GM19035 (cell line): ENCODE measurements at regions not wholly inside any gene's neighbourhood (a gene's known extent, or its start where the extent isn't known, plus 50 kb on each side); places are given as distances from the start of the nearest gene placed in this dataset.

ENCODE experiments used
- ATAC-seq: cut with Tn5 transposase; IDR thresholded peaks from one replicate; pipeline ENCODE4 v1.9.1; 2021; ENCODE audit not compliant: unreplicated experiment

GRCh38 chr21:16775076-16775475, 737.8 kb upstream of the CXADR start:
- ATAC-seq, result no peak

GRCh38 chr21:16777041-16777720, 735.7 kb upstream of the CXADR start:
- ATAC-seq, result no peak

GRCh38 chr21:16788584-16788983, 724.3 kb upstream of the CXADR start:
- ATAC-seq, result no peak

GRCh38 chr21:16789636-16790035, 723.2 kb upstream of the CXADR start:
- ATAC-seq, result no peak

GRCh38 chr21:16792101-16792500, 720.7 kb upstream of the CXADR start:
- ATAC-seq, result no peak

- ATAC-seq, result no peak
These were observed 717.9 kb upstream of the CXADR start for GRCh38 chr21:16794950-16795349.

- no peak for ATAC-seq
These were observed 716.1 kb upstream of the CXADR start for GRCh38 chr21:16796776-16797175.

GRCh38 chr21:16797540-16797939, 715.3 kb upstream of the CXADR start:
- ATAC-seq, result no peak

DNA sequence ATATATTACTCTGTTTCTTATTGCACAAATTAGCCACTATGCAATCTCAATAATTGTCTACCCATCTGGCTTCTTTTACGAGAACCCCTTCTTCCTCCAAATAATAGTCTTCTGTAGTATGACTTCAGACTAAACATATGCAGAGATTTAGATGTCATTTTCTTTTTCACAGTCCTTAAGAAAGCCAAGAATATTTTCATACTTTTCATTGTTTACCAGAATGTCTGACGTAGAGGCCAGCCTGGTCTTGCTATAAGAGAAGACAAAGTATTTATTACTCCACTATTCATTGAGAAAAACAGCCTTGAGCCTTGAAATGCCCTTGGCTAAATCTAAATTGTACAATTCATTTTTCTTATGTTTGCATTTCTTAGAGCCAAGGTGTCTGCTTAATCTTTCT, 714.9 kb upstream of the CXADR start:
- no peak for ATAC-seq

DNA sequence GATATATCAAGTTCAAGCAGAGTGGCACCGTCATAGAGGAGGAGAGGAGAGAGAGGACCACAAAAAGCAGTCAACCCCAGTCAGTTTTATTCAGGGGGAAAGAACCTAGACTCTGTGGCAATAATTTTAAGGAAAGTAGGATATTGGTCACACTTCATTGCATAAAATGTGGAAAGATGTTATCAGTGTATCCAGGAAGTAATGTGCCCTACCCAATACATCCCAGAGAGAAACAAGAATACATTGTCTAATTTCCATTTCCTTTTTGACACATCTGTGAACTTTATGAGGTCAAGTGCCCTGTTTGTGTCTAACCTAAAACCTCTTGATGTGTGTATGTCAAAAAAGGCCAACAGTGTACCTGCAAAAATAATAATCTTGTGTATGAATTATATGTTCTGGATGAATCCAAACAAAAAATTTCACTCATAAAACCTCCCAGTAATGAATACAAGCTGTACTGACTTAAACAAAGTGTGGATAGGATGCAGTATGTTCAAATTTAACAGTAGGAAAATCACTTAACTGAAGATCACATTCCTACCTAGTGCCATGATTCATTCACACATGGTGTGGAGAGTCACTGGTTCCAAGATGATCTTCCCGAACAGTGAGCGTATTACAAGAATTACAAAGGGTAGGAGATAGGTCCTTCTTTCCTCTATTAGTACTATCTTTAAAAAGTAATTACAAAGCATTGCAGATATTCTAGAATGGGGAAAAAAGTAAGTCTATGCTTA, 712.1 kb upstream of the CXADR start:
- no peak for ATAC-seq

DNA sequence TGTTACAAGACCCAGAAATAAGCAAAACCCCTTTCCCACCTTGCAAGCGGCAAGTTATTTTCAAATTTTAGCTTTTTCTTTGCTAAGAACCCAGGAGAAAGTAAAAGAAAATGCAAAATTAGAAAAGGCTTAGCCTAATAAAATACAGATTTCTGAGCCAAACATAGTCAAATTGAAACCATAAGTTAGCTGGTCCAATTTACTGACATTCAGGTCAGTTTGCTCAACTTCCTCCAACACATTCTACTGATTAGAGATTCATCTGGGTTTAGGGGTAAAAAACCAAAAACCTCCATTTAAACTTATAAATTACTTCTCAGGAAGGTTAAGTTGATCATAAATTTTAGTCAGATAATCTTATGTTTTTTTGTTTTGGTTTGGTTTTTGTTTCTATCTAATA, 701.8 kb upstream of the CXADR start:
- no peak for ATAC-seq

DNA sequence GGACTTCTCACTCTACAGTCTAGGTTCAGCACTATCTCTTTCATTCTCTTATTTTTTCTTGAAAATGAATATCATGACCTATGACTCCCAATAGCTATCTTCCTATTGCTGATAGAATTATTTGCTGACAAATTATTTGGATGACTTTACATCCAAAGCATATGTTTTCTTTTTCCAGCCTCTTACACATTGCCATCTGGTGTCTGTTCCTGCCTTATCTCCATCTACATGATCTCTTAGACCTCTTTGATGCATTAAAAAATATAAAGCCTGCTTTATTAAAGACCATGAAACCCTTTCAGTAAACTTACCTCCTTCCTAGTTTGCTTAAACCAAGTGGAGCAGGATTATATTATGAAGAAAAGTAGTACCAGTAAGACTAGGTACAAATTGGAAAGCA, 700.9 kb upstream of the CXADR start:
- ATAC-seq, result no peak

DNA sequence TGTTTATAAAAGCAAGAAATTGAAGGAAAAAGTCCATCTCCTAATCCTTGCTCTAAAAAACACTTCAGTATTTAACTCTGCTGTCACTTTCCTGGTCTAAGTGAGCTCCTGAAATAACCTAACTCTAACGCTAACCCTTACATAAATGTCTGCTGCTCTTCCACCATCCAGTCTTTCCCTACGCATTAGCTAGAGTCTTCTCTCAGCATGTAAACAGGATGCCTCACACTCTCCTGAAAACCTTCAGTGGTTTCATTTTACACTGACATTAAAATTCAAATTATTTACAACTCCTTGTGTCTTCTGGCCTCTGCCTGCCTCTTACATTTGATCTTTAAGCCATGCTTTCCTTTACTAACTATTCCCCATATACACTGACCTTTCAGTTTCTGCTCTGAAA, 697.6 kb upstream of the CXADR start:
- ATAC-seq, result no peak

DNA sequence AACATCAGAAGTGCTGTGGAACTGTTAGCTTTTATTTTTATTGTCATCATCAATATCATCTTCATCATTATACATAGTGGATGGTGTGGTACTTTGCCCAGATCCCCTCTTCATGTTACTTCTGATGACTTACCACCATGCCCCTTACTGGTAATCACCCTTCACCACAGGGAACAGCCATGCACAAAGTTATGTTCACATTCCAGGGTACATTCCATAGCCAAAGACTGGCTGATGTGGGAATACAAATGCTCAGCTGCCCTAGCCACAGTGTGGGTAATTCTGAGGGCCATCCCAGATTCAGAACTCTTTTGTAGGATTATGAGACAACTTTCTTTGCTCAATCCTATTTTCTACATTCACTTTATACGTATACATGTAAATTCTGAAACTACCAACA, 691.3 kb upstream of the CXADR start:
- no peak for ATAC-seq

DNA sequence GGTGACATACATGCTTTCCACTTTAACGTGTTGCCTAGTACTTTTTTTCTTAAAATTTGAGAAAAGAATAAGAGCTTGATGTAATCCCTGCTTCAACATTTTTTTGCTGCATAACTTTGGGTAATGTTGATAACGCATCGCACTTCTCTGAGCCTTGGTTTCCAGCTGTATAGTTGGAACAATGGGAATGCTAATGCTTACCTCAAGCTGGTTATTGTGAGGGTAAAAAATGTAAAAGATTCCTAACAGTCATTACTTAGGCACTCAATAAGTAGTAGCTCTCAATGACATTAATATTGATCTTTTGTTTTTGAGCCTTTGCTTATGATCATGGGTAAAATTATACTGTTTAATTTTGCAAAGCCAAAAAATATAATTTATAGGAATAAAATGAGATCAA, 683.3 kb upstream of the CXADR start:
- no peak for ATAC-seq

- no peak for ATAC-seq
These were observed 680.1 kb upstream of the CXADR start for GRCh38 chr21:16832791-16833190.

GRCh38 chr21:16834791-16835190, 678.1 kb upstream of the CXADR start:
- no peak for ATAC-seq

- no peak for ATAC-seq
These were observed 675.5 kb upstream of the CXADR start for GRCh38 chr21:16837321-16837720.

DNA sequence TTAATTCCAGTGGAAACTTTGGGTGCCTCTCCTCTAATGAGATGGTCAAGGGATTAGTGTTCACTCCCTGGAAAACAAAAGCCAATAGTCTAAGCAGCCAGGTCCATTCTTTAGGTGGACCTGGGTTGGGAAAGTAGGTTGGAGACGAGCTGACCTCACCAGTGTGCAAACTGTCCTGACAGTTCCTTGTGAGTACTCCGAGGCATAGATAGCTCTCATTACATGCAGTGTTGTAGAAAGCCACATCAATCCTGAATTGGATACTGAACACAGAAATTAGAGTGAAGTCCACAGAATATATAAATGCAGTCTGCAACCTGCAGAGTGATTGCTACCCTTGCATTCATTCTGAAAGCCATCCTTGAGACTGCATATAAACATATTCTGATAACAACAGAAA, 675.1 kb upstream of the CXADR start:
- no peak for ATAC-seq

DNA sequence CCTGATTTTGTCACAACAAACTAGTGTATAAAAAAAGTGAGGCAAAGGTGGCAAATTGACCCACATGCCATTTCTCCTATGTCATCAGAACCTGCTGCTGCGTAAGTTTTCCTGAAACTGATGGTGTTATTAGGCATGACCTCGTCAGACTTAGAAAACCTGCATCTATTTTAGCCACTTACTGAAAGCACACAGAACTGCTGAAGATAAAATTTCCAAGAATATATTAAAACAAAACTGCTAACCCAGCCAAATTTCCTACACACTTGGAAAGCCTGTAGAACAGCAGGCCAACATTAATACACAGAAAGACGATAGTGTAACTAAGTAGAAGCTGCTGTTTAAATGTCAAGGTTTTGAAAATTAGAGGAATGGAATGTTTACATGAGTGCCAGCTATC, 674.5 kb upstream of the CXADR start:
- ATAC-seq, result no peak

GRCh38 chr21:16840538-16840937, 672.3 kb upstream of the CXADR start:
- no peak for ATAC-seq

- no peak for ATAC-seq
These were observed 670.7 kb upstream of the CXADR start for GRCh38 chr21:16841975-16842695.
